ENCODE measurements at regions not wholly inside any gene's neighbourhood (a gene's known extent, or its start where the extent isn't known, plus 50 kb on each side); places are given as distances from the start of the nearest gene placed in this dataset.
"Not testable (repeated sequence)": the region's sequence is repeated elsewhere in the genome, so short reads cannot be mapped to it uniquely, and the experiment has no call there.

- H3K4me1 ChIP-seq (ENCODE audit: control insufficient read depth, low read depth, low read length); H3K27me3 ChIP-seq (ENCODE audit: control insufficient read depth, insufficient read depth, low read length); H3K4me3 ChIP-seq (ENCODE audit: low read length); H3K9me3 ChIP-seq (ENCODE audit: control insufficient read depth, low read depth, low read length); H3K36me3 ChIP-seq (ENCODE audit: control insufficient read depth, low read depth, low read length); H3K9ac ChIP-seq (ENCODE audit: low read length); H3K27ac ChIP-seq (ENCODE audit: low read length): not testable (repeated sequence)
Observed at GRCh38 chr13:54821938-54822470, 1793.4 kb downstream of the OLFM4 start.

- H3K4me1 ChIP-seq (ENCODE audit: control insufficient read depth, low read depth, low read length); H3K36me3 ChIP-seq (ENCODE audit: control insufficient read depth, low read depth, low read length); H3K27ac ChIP-seq (ENCODE audit: low read length); H3K9me3 ChIP-seq (ENCODE audit: control insufficient read depth, low read depth, low read length); H3K4me3 ChIP-seq (ENCODE audit: low read length); H3K27me3 ChIP-seq (ENCODE audit: control insufficient read depth, insufficient read depth, low read length); H3K9ac ChIP-seq (ENCODE audit: low read length): not testable (repeated sequence)
Observed at GRCh38 chr13:54829391-54830068, 1800.9 kb downstream of the OLFM4 start.

GRCh38 chr13:54836273-54836672, 1807.7 kb downstream of the OLFM4 start:
- H3K36me3 ChIP-seq (ENCODE audit: control insufficient read depth, low read depth, low read length): no peaks in the 10 kb centered on the region

GRCh38 chr13:54841682-54842081, 1813.1 kb downstream of the OLFM4 start:
- Histone ChIP-seq H3K9me3 (ENCODE audit: control insufficient read depth, low read depth, low read length) (no peaks in the 10 kb centered on the region), H3K27ac (ENCODE audit: low read length) (no peak overlapping the region), H3K27me3 (ENCODE audit: control insufficient read depth, insufficient read depth, low read length) (no peaks in the 10 kb centered on the region), H3K4me1 (ENCODE audit: control insufficient read depth, low read depth, low read length) (no peaks in the 10 kb centered on the region), H3K9ac (ENCODE audit: low read length) (no peak overlapping the region), H3K4me3 (ENCODE audit: low read length) (no peak overlapping the region), H3K36me3 (ENCODE audit: control insufficient read depth, low read depth, low read length) (no peaks in the 10 kb centered on the region)

More at GRCh38 chr13:54836273-54836672, 1807.7 kb downstream of the OLFM4 start:
- Histone ChIP-seq H3K4me1 (ENCODE audit: control insufficient read depth, low read depth, low read length) (no peaks in the 10 kb centered on the region), H3K27ac (ENCODE audit: low read length) (no peak overlapping the region), H3K4me3 (ENCODE audit: low read length) (no peak overlapping the region), H3K27me3 (ENCODE audit: control insufficient read depth, insufficient read depth, low read length) (no peaks in the 10 kb centered on the region), H3K9ac (ENCODE audit: low read length) (no peak overlapping the region), H3K9me3 (ENCODE audit: control insufficient read depth, low read depth, low read length) (no peaks in the 10 kb centered on the region)

- Histone ChIP-seq H3K4me3 (ENCODE audit: low read length) (no peak overlapping the region), H3K27me3 (ENCODE audit: control insufficient read depth, insufficient read depth, low read length) (no peaks in the 10 kb centered on the region), H3K9ac (ENCODE audit: low read length) (no peak overlapping the region), H3K4me1 (ENCODE audit: control insufficient read depth, low read depth, low read length) (no peaks in the 10 kb centered on the region), H3K9me3 (ENCODE audit: control insufficient read depth, low read depth, low read length) (no peaks in the 10 kb centered on the region), H3K27ac (ENCODE audit: low read length) (no peak overlapping the region), H3K36me3 (ENCODE audit: control insufficient read depth, low read depth, low read length) (no peaks in the 10 kb centered on the region)
Observed at GRCh38 chr13:54845351-54845965, 1816.8 kb downstream of the OLFM4 start.

- no peaks in the 10 kb centered on the region for H3K27me3 ChIP-seq (ENCODE audit: control insufficient read depth, insufficient read depth, low read length)
- no peak overlapping the region for H3K9ac ChIP-seq (ENCODE audit: low read length)
- H3K27ac ChIP-seq (ENCODE audit: low read length): no peak overlapping the region
- no peaks in the 10 kb centered on the region for H3K9me3 ChIP-seq (ENCODE audit: control insufficient read depth, low read depth, low read length)
- no peaks in the 10 kb centered on the region for H3K4me1 ChIP-seq (ENCODE audit: control insufficient read depth, low read depth, low read length)
- no peak overlapping the region for H3K4me3 ChIP-seq (ENCODE audit: low read length)
- H3K36me3 ChIP-seq (ENCODE audit: control insufficient read depth, low read depth, low read length): no peaks in the 10 kb centered on the region
Observed at GRCh38 chr13:54852831-54853230, 1824.2 kb downstream of the OLFM4 start.

GRCh38 chr13:54859827-54860226, 1831.2 kb downstream of the OLFM4 start:
- no peak overlapping the region for H3K27ac ChIP-seq (ENCODE audit: low read length)

GRCh38 chr13:54875111-54875510, 1846.5 kb downstream of the OLFM4 start:
- peaks cover 18% of the 10 kb centered on the region for H3K4me1 ChIP-seq (ENCODE audit: control insufficient read depth, low read depth, low read length)
- H3K4me3 ChIP-seq (ENCODE audit: low read length): no peak overlapping the region
- no peaks in the 10 kb centered on the region for H3K36me3 ChIP-seq (ENCODE audit: control insufficient read depth, low read depth, low read length)
- H3K27ac ChIP-seq (ENCODE audit: low read length): no peak overlapping the region
- no peaks in the 10 kb centered on the region for H3K9me3 ChIP-seq (ENCODE audit: control insufficient read depth, low read depth, low read length)
- no peak overlapping the region for H3K9ac ChIP-seq (ENCODE audit: low read length)
- no peaks in the 10 kb centered on the region for H3K27me3 ChIP-seq (ENCODE audit: control insufficient read depth, insufficient read depth, low read length)

More at GRCh38 chr13:54859827-54860226, 1831.2 kb downstream of the OLFM4 start:
- Histone ChIP-seq H3K27me3 (ENCODE audit: control insufficient read depth, insufficient read depth, low read length) (no peaks in the 10 kb centered on the region), H3K4me3 (ENCODE audit: low read length) (no peak overlapping the region), H3K36me3 (ENCODE audit: control insufficient read depth, low read depth, low read length) (no peaks in the 10 kb centered on the region), H3K9ac (ENCODE audit: low read length) (no peak overlapping the region), H3K4me1 (ENCODE audit: control insufficient read depth, low read depth, low read length) (no peaks in the 10 kb centered on the region), H3K9me3 (ENCODE audit: control insufficient read depth, low read depth, low read length) (no peaks in the 10 kb centered on the region)

- H3K4me3 ChIP-seq (ENCODE audit: low read length): no peak overlapping the region
- no peak overlapping the region for H3K9ac ChIP-seq (ENCODE audit: low read length)
- no peaks in the 10 kb centered on the region for H3K27me3 ChIP-seq (ENCODE audit: control insufficient read depth, insufficient read depth, low read length)
- peaks cover 18% of the 10 kb centered on the region for H3K4me1 ChIP-seq (ENCODE audit: control insufficient read depth, low read depth, low read length)
- H3K9me3 ChIP-seq (ENCODE audit: control insufficient read depth, low read depth, low read length): no peaks in the 10 kb centered on the region
- no peak overlapping the region for H3K27ac ChIP-seq (ENCODE audit: low read length)
- H3K36me3 ChIP-seq (ENCODE audit: control insufficient read depth, low read depth, low read length): no peaks in the 10 kb centered on the region
Observed at GRCh38 chr13:54879036-54879435, 1850.4 kb downstream of the OLFM4 start.

- Histone ChIP-seq H3K9ac (ENCODE audit: low read length) (no peak overlapping the region), H3K27ac (ENCODE audit: low read length) (no peak overlapping the region), H3K9me3 (ENCODE audit: control insufficient read depth, low read depth, low read length) (no peaks in the 10 kb centered on the region)
Observed at GRCh38 chr13:54884682-54885081, 1856.1 kb downstream of the OLFM4 start.

GRCh38 chr13:54890976-54891375, 1862.4 kb downstream of the OLFM4 start:
- no peaks in the 10 kb centered on the region for H3K4me1 ChIP-seq (ENCODE audit: control insufficient read depth, low read depth, low read length)
- no peak overlapping the region for H3K4me3 ChIP-seq (ENCODE audit: low read length)
- no peaks in the 10 kb centered on the region for H3K27me3 ChIP-seq (ENCODE audit: control insufficient read depth, insufficient read depth, low read length)
- H3K36me3 ChIP-seq (ENCODE audit: control insufficient read depth, low read depth, low read length): no peaks in the 10 kb centered on the region
- H3K9me3 ChIP-seq (ENCODE audit: control insufficient read depth, low read depth, low read length): no peaks in the 10 kb centered on the region
- no peak overlapping the region for H3K27ac ChIP-seq (ENCODE audit: low read length)
- H3K9ac ChIP-seq (ENCODE audit: low read length): no peak overlapping the region

More at GRCh38 chr13:54884682-54885081, 1856.1 kb downstream of the OLFM4 start:
- Histone ChIP-seq H3K36me3 (ENCODE audit: control insufficient read depth, low read depth, low read length) (no peaks in the 10 kb centered on the region), H3K27me3 (ENCODE audit: control insufficient read depth, insufficient read depth, low read length) (no peaks in the 10 kb centered on the region), H3K4me3 (ENCODE audit: low read length) (no peak overlapping the region), H3K4me1 (ENCODE audit: control insufficient read depth, low read depth, low read length) (peaks cover 4% of the 10 kb centered on the region)

GRCh38 chr13:54901316-54901715, 1872.7 kb downstream of the OLFM4 start:
- Histone ChIP-seq H3K27me3 (ENCODE audit: control insufficient read depth, insufficient read depth, low read length) (no peaks in the 10 kb centered on the region), H3K36me3 (ENCODE audit: control insufficient read depth, low read depth, low read length) (no peaks in the 10 kb centered on the region)

More at GRCh38 chr13:54901316-54901715, 1872.7 kb downstream of the OLFM4 start:
- Histone ChIP-seq H3K4me3 (ENCODE audit: low read length) (no peak overlapping the region), H3K9me3 (ENCODE audit: control insufficient read depth, low read depth, low read length) (no peaks in the 10 kb centered on the region), H3K27ac (ENCODE audit: low read length) (no peak overlapping the region), H3K9ac (ENCODE audit: low read length) (no peak overlapping the region), H3K4me1 (ENCODE audit: control insufficient read depth, low read depth, low read length) (peaks cover 4% of the 10 kb centered on the region)
